ENCODE measurements at regions not wholly inside any gene's neighbourhood (a gene's known extent, or its start where the extent isn't known, plus 50 kb on each side); places are given as distances from the start of the nearest gene placed in this dataset.

- Histone ChIP-seq H3K9me3 (no peaks in the 10 kb centered on the region), H3K4me3 (no peak overlapping the region), H3K36me3 (no peaks in the 10 kb centered on the region), H3K27ac (no peak overlapping the region), H3K27me3 (no peaks in the 10 kb centered on the region), H3K4me1 (no peaks in the 10 kb centered on the region)
- no peak for DNase-seq (ENCODE audit: extremely low spot score in 2 of 2)
- TF ChIP-seq POLR2AphosphoS5 (IDR thresholded peaks at IDR 0.05; ENCODE audit: insufficient read depth in 1 of 2, low read depth in 1 of 2) (no peak), POLR2A (IDR thresholded peaks at IDR 0.05) (no peak), CTCF (IDR thresholded peaks at IDR 0.05) (no peak)
- intact Hi-C loops (cut with DNase I), result no loop called here
Measured at GRCh38 chr3:102329561-102329960, 105.3 kb upstream of the ZPLD1 start.

GRCh38 chr3:102332205-102332604 is 102.6 kb upstream of the ZPLD1 start:
- intact Hi-C loops (cut with DNase I), result no loop called here
- no peak for DNase-seq (ENCODE audit: extremely low spot score in 2 of 2)
- Histone ChIP-seq H3K27me3 (no peaks in the 10 kb centered on the region), H3K9me3 (no peaks in the 10 kb centered on the region), H3K4me1 (no peaks in the 10 kb centered on the region), H3K4me3 (no peak overlapping the region), H3K36me3 (no peaks in the 10 kb centered on the region), H3K27ac (no peak overlapping the region)
- TF ChIP-seq POLR2A (IDR thresholded peaks at IDR 0.05) (no peak), CTCF (IDR thresholded peaks at IDR 0.05) (no peak), POLR2AphosphoS5 (IDR thresholded peaks at IDR 0.05; ENCODE audit: insufficient read depth in 1 of 2, low read depth in 1 of 2) (no peak)

GRCh38 chr3:102332934-102333333 is 101.9 kb upstream of the ZPLD1 start:
- H3K4me3 ChIP-seq, result no peak overlapping the region
- TF ChIP-seq CTCF (IDR thresholded peaks at IDR 0.05) (no peak), POLR2AphosphoS5 (IDR thresholded peaks at IDR 0.05; ENCODE audit: insufficient read depth in 1 of 2, low read depth in 1 of 2) (no peak), POLR2A (IDR thresholded peaks at IDR 0.05) (no peak)
- H3K27me3 ChIP-seq, result no peaks in the 10 kb centered on the region
- DNase-seq (ENCODE audit: extremely low spot score in 2 of 2), result no peak
- intact Hi-C loops (cut with DNase I), result no loop called here
- no peaks in the 10 kb centered on the region for H3K36me3 ChIP-seq
- H3K4me1 ChIP-seq, result no peaks in the 10 kb centered on the region
- H3K27ac ChIP-seq, result no peak overlapping the region
- no peaks in the 10 kb centered on the region for H3K9me3 ChIP-seq

- no peaks in the 10 kb centered on the region for H3K27me3 ChIP-seq
- no peaks in the 10 kb centered on the region for H3K4me1 ChIP-seq
- H3K27ac ChIP-seq, result no peak overlapping the region
- no peaks in the 10 kb centered on the region for H3K36me3 ChIP-seq
- TF ChIP-seq POLR2A (IDR thresholded peaks at IDR 0.05) (no peak), CTCF (IDR thresholded peaks at IDR 0.05) (no peak)
- intact Hi-C loops (cut with DNase I), result no loop called here
- no peak overlapping the region for H3K4me3 ChIP-seq
- H3K9me3 ChIP-seq, result no peaks in the 10 kb centered on the region
- no peak for DNase-seq (ENCODE audit: extremely low spot score in 2 of 2)
Measured at GRCh38 chr3:102336130-102336529, 98.7 kb upstream of the ZPLD1 start.

- no peaks in the 10 kb centered on the region for H3K4me1 ChIP-seq
- H3K4me3 ChIP-seq, result no peak overlapping the region
- H3K36me3 ChIP-seq, result no peaks in the 10 kb centered on the region
- no peak for TF ChIP-seq POLR2A (IDR thresholded peaks at IDR 0.05)
- no peak for TF ChIP-seq POLR2AphosphoS5 (IDR thresholded peaks at IDR 0.05; ENCODE audit: insufficient read depth in 1 of 2, low read depth in 1 of 2)
- TF ChIP-seq CTCF (IDR thresholded peaks at IDR 0.05), result no peak
- intact Hi-C loops (cut with DNase I), result no loop called here
- no peak for DNase-seq (ENCODE audit: extremely low spot score in 2 of 2)
- no peaks in the 10 kb centered on the region for H3K27me3 ChIP-seq
- no peak overlapping the region for H3K27ac ChIP-seq
- H3K9me3 ChIP-seq, result no peaks in the 10 kb centered on the region
Measured at GRCh38 chr3:102339671-102340070, 95.1 kb upstream of the ZPLD1 start.
